NCI-H748 (cell line): ENCODE measurements at regions not wholly inside any gene's neighbourhood (a gene's known extent, or its start where the extent isn't known, plus 50 kb on each side); places are given as distances from the start of the nearest gene placed in this dataset.
A peak's percentile ranks its signal among the peaks of the same experiment; 100 is the strongest.

Experiments
- DNase-seq: peaks from one replicate; lab custom pipeline; 2025; ENCODE audit not compliant: unreplicated experiment; lab: John Stamatoyannopoulos, UW

DNA sequence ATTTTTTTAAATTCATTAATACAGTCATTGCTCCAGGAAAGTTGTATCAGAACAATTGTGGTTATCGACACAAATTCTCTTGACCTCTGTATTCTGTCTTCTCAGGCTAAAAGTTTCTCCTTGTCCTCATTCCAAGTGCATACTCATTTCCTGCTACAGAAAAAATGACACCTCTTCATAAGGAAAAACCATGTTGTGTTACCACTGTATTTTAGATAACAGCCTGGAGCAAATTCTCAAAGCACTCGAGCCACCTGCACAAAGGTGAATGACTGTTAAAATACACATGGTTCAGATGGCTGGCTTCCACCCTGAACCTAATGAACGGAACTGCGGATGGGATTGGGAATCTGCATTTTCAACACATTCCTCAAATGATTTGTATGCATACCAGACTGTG is 586.5 kb downstream of the EPHA4 start:
- no peak for DNase-seq

DNA sequence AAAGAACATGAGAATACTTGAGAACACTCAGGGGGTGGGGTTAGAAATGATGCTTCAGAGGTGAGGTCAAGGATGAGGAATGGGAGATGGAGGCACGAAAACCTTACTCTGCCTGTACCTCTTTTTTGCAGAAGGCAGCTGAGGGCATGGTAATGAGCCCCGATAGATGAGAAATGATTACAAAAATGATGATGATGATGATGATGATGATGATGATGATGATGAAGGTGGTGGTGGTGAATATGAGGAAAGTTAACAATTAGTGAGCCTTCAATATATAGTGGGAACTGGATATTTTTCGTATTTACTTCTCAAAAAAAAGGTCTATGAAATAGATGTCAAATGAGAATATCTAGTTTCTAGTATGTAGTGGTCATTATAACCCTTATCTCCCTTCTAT is 584.3 kb downstream of the EPHA4 start:
- DNase-seq: no peak

GRCh38 chr2:220991972-220992371 is 580.1 kb downstream of the EPHA4 start:
- no peak for DNase-seq

- no peak for DNase-seq
These were observed 577.3 kb downstream of the EPHA4 start for GRCh38 chr2:220994846-220995245.

- no peak for DNase-seq
These were observed 576.5 kb downstream of the EPHA4 start for GRCh38 chr2:220995581-220995980.

- no peak for DNase-seq
These were observed 573.9 kb downstream of the EPHA4 start for GRCh38 chr2:220998156-220998555.

DNA sequence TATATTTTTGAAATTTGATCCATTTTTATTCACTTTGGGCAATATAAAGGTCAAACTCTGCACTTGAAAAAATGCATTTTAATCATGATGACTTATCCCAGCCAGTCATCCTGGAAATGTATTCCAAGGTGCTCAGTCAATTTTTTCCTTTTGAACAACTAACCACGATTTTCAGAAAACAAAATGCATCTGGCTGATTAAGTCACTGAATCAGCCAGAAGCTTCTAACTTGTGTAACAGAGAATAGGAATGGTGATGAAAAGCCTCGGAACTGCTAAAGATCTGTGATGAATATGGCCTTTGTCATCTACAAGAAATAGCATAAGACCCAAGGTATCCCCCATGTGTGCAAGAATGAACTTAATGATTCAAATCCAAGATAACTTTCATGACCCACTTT is 572.7 kb downstream of the EPHA4 start:
- DNase-seq: no peak

GRCh38 chr2:221001381-221001801 is 570.7 kb downstream of the EPHA4 start:
- DNase-seq: no peak

DNA sequence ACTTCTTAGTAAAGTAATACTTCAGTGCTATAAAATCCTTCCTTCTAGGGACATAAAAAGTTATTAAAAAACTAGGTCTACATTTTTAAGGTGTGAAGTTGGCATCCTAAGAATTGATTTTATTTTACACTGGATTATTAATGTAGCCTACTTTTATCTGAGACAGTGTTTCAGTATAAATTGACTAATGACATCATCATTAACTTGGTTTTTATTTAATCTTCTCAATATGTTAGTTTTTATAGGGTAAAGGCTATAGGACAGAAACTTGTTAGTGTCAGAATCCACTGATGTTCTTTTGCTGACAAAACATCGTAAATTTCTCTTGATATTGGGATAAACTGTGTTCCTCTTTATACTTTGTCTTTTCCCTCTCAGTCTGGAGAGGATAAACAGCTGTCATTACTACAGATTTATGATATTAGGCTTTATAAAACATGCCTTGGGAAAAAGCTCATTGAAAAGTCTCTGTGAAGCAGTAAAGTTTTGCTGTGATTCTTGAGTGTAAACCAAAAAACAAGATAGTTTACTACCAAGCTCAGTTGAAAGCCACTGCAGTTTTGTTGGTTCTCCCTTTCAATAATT is 569.9 kb downstream of the EPHA4 start:
- no peak for DNase-seq

GRCh38 chr2:221005338-221005737 is 566.8 kb downstream of the EPHA4 start:
- DNase-seq: no peak

DNA sequence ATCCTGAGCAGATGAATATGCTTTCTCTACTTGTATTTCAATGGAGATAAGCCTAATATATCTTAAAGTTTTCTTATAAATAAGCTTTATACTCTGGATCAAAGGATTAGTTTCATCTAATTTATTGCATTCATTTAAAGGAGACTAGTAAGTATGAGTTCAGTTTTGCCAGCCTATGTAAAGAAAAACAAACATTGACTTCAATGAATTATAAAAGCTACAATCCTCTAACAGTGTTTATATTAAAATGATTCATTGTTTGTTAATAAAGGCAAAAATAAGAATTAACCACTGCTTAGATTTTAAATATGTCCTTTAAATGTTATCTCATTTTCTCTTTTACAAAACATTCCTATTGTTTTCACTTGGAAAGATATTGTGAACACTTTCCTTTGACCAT is 566.0 kb downstream of the EPHA4 start:
- no peak for DNase-seq

GRCh38 chr2:221016551-221016950 is 555.6 kb downstream of the EPHA4 start:
- DNase-seq: no peak

DNA sequence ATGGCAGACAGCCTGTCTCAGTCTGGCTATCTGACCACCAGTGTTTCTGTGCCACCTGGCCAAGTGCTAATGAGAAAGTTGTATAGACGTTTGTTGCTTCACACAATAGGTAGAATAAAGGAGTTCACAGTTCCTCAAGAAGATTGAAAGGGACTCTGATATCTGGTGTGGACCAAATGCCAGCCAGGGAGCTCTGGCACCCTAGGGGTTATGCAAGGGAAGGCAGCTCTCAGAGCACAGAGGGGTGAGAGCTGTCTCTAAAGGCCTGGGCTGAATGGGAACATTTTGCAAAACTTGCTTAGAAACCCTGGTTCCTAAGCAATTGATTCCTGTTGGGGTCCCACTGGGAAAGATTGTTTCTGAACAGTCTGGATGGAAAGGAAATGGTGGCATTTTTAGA is 553.8 kb downstream of the EPHA4 start:
- no peak for DNase-seq

GRCh38 chr2:221019668-221020067 is 552.4 kb downstream of the EPHA4 start:
- no peak for DNase-seq

- DNase-seq: no peak
These were observed 549.5 kb downstream of the EPHA4 start for GRCh38 chr2:221022554-221022953.

DNA sequence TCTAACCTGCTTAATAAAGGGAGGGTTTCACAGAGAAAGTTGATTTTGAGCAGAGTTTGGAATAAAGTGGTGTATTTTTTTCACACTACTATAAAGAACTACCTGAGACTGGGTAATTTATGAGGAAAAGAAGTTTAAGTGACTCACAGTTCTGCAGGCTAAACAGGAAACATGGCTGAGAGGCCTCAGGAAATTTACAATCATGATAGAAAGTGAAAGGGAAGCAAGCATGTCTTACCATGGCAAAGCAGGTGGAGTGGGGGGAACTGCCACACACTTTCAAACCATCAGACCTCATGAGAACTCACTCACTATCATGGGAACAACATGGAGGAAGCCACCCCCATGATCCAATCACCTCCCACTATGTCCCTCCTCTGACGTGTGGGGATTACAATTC is 546.7 kb downstream of the EPHA4 start:
- no peak for DNase-seq

- no peak for DNase-seq
These were observed 537.9 kb downstream of the EPHA4 start for GRCh38 chr2:221034026-221034701.

DNA sequence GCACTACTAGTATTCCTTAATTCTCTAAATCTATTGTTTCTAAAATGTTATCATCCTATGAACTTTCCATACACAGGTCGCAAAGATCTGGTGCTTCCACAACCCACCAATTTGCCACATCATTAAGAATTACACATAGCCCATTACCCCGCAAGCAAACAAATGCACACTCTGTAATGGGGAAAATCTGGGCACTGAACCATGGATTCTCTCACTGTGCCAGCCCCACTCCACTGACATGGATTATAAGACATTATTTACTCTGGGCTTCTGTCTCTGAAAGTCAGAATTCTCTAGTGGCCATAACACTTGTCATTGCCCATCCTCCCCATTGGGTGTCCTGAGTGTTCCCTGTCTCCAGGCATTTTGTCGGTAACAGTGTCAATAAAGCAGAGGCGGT is 537.1 kb downstream of the EPHA4 start:
- DNase-seq: peak; percentile 17

- no peak for DNase-seq
These were observed 529.2 kb downstream of the EPHA4 start for GRCh38 chr2:221042926-221043325.

GRCh38 chr2:221044781-221045180 is 527.3 kb downstream of the EPHA4 start:
- no peak for DNase-seq

DNA sequence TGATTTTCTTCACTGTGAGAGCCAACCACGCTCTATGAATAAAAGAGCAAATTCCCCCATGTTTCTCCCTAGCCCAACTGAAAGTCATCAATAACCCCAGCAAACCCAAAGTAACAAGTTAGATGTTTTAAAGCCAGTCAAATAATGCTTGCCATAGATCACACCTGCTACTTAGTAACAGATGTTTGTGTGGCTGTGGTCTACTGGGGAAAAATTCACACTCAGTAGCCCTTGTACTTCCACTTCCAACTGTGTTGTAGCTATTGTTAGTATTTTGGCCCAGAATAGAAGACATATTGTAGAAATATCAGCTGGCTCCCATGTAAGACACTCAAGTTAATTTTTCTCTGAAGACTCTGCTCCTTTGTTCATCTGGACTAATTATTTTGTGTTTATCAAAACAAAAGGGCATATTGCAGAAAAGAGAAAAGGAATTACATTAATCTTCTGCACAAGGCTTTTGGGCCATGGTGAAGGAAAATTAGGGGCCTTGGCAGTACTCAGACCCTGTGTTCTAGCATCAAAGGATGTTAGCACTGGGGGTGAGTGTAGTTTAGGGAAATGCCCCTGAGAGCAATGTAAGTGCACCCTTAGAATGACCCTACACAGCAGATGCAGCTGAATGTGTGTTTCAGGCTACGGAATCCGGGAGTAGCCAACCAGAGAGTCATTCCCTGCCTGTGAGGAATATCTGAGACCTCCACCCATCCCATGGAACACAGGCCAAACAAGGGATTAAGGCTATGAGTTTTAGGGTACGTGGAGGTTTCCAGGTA is 521.9 kb downstream of the EPHA4 start:
- no peak for DNase-seq

- no peak for DNase-seq
These were observed 520.9 kb downstream of the EPHA4 start for GRCh38 chr2:221051162-221051561.
